Gastrocnemius medialis (tissue), 4 donors: ENCODE measurements at regions not wholly inside any gene's neighbourhood (a gene's known extent, or its start where the extent isn't known, plus 50 kb on each side); places are given as distances from the start of the nearest gene placed in this dataset.

Source experiments
- CTCF ChIP-seq, 5 experiments: fragments of 450-650 bp in 3 of 5; fragments of 200-600 bp in 2 of 5; sonication (generic) in 2 of 5; IDR thresholded peaks in 4 of 5; conservative IDR thresholded peaks in 1 of 5; 1 replicate in 4 of 5; 2 replicates in 1 of 5; pipeline ENCODE4 v1.5.1; 2016 to 2019; ENCODE audit warnings: antibody characterized with exemption in 5 of 5, mild to moderate bottlenecking in 3 of 5, moderate library complexity in 3 of 5
- POLR2A ChIP-seq, 2 donors: fragments of 450-650 bp; IDR thresholded peaks; one replicate each; pipeline ENCODE4 v1.6.1; 2017; ENCODE audit warnings: antibody characterized with exemption in 2 of 2, mild to moderate bottlenecking in 2 of 2, moderate library complexity in 2 of 2

- TF ChIP-seq CTCF (IDR thresholded peaks at IDR 0.05 in 4 of 5, conservative IDR thresholded peaks at IDR 0.05 in 1 of 5), result no peak
- no peak for TF ChIP-seq POLR2A (IDR thresholded peaks at IDR 0.05)
Observed at GRCh38 chr18:59779979-59780378, 82.8 kb upstream of the CCBE1 start.
